ENCODE measurements at regions not wholly inside any gene's neighbourhood (a gene's known extent, or its start where the extent isn't known, plus 50 kb on each side); places are given as distances from the start of the nearest gene placed in this dataset.

DNA sequence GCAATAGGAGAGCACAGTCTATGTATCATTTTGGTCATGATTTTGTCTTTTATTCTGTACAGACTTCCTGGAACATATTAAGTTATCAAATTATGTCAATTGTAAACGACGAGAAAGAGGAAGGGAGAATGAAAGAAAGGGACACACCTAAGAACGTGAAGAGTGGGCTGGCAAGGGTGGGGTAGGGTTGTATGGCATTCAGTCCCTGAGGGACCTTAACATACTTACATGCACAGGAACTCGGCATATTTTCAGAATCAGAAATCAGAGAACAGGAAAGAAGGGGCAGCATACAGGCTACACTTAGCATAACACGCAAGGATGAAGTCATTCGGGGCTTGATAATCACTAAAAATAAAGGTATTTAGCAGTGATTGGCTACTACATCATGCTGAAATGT, 1375.0 kb upstream of the ADGRL3 start:
- DNase-seq: no peak

DNA sequence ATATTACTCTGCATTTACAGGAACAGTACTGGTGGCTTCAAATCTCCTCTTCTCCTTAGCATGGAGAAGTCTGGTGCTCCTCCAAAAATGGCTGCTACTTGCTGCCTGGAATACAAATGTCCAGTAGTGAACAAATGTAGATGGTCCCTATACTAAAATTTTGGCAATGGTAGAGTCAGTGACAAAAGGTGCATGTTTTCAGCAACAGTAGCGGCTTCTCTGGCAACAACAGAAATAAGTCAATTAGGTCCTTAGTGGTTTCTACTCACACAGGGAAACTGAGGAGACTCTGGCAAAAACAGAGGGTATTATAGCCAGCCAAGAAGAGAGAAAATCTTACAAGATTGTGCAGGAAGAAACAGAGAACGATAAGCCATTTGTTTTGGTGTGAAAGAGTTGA, 1368.4 kb upstream of the ADGRL3 start:
- Histone ChIP-seq H3K36me3 (no peaks in the 10 kb centered on the region), H3K27ac (no peak overlapping the region), H3K4me1 (no peaks in the 10 kb centered on the region), H3K9me3 (no peaks in the 10 kb centered on the region), H3K27me3 (no peaks in the 10 kb centered on the region), H3K4me3 (no peak overlapping the region)
- TF ChIP-seq, protein P1, sequence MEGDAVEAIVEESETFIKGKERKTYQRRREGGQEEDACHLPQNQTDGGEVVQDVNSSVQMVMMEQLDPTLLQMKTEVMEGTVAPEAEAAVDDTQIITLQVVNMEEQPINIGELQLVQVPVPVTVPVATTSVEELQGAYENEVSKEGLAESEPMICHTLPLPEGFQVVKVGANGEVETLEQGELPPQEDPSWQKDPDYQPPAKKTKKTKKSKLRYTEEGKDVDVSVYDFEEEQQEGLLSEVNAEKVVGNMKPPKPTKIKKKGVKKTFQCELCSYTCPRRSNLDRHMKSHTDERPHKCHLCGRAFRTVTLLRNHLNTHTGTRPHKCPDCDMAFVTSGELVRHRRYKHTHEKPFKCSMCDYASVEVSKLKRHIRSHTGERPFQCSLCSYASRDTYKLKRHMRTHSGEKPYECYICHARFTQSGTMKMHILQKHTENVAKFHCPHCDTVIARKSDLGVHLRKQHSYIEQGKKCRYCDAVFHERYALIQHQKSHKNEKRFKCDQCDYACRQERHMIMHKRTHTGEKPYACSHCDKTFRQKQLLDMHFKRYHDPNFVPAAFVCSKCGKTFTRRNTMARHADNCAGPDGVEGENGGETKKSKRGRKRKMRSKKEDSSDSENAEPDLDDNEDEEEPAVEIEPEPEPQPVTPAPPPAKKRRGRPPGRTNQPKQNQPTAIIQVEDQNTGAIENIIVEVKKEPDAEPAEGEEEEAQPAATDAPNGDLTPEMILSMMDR (IDR thresholded peaks at IDR 0.05): no peak
- no peak for TF ChIP-seq POLR2A (IDR thresholded peaks at IDR 0.05)
- no peak for DNase-seq

More for the DNA sequence above, 1375.0 kb upstream of the ADGRL3 start:
- H3K9me3 ChIP-seq: no peaks in the 10 kb centered on the region
- no peaks in the 10 kb centered on the region for H3K27me3 ChIP-seq
- no peak for TF ChIP-seq POLR2A (IDR thresholded peaks at IDR 0.05)
- TF ChIP-seq, protein P1 (IDR thresholded peaks at IDR 0.05): no peak
- H3K36me3 ChIP-seq: no peaks in the 10 kb centered on the region
- H3K4me3 ChIP-seq: no peak overlapping the region
- no peak overlapping the region for H3K27ac ChIP-seq
- no peaks in the 10 kb centered on the region for H3K4me1 ChIP-seq

DNA sequence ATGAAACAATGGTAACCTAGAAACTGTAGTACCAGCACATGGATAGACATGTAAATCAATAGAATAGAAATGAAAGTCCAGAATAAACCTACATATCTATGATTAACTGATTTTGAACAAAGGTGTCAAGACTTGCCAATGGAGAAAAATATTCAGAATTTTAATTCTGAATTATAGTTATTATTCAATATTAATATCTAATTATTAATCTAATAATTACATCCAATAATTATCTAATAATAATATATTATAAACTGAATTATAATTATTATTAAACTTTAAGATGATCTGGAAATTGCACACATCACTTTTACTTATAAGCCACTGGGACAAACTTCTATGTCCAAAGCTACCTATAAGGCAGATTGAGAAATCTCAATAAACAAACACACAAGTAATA, 1365.2 kb upstream of the ADGRL3 start:
- no peak overlapping the region for H3K27ac ChIP-seq
- TF ChIP-seq, protein P1 (IDR thresholded peaks at IDR 0.05): no peak
- no peak for TF ChIP-seq POLR2A (IDR thresholded peaks at IDR 0.05)

DNA sequence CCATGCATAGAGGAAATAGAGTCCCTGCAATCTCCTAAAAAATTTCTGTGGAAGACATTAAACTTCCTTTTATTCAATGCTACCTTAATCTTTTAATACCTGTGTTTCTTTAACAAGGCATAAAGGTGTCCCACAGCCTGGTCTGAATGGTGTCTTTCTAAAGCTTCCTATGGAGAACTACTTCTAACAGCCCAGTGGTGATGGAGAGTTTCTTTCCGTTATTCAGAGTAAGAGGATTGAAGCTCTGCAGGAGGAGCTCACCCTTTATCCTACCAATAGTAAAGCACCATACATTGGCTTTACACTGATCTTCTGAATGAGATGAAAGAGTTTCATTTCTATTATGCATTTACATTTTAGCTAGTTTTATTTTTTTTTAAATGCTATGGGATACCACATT, 1362.4 kb upstream of the ADGRL3 start:
- no peak for TF ChIP-seq POLR2A (IDR thresholded peaks at IDR 0.05)
- TF ChIP-seq, protein P1 (IDR thresholded peaks at IDR 0.05): no peak
- H3K4me3 ChIP-seq: no peak overlapping the region
- no peak overlapping the region for H3K27ac ChIP-seq
- H3K9me3 ChIP-seq: no peaks in the 10 kb centered on the region
- no peaks in the 10 kb centered on the region for H3K27me3 ChIP-seq
- no peaks in the 10 kb centered on the region for H3K4me1 ChIP-seq
- no peaks in the 10 kb centered on the region for H3K36me3 ChIP-seq
- DNase-seq: no peak

More for the DNA sequence above, 1365.2 kb upstream of the ADGRL3 start:
- H3K9me3 ChIP-seq: no peaks in the 10 kb centered on the region
- no peaks in the 10 kb centered on the region for H3K36me3 ChIP-seq
- no peak overlapping the region for H3K4me3 ChIP-seq
- DNase-seq: no peak
- no peaks in the 10 kb centered on the region for H3K4me1 ChIP-seq
- no peaks in the 10 kb centered on the region for H3K27me3 ChIP-seq

DNA sequence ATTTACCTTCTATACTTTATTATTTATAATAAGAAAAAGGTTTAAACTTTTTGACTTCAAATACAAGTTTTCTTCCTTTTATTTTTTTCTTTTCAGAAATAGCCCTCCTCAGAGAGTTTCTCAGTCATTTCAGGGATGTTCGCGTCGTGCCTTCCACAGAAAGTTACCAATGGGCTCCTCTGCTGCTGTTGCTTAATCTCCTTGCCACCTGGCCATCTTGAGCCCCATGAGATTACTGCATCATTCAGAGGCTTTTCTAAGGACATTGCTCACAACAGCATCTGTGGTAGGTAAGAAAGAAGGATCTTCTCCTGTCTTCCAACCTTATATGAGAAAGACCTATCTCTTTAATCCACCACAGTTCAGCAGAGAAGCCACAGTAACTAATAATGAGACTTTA, 1361.9 kb upstream of the ADGRL3 start:
- TF ChIP-seq, protein P1 (IDR thresholded peaks at IDR 0.05): no peak
- no peak for TF ChIP-seq POLR2A (IDR thresholded peaks at IDR 0.05)
- Histone ChIP-seq H3K9me3 (no peaks in the 10 kb centered on the region), H3K27me3 (no peaks in the 10 kb centered on the region), H3K4me3 (no peak overlapping the region), H3K36me3 (no peaks in the 10 kb centered on the region), H3K27ac (no peak overlapping the region), H3K4me1 (no peaks in the 10 kb centered on the region)
- DNase-seq: no peak

DNA sequence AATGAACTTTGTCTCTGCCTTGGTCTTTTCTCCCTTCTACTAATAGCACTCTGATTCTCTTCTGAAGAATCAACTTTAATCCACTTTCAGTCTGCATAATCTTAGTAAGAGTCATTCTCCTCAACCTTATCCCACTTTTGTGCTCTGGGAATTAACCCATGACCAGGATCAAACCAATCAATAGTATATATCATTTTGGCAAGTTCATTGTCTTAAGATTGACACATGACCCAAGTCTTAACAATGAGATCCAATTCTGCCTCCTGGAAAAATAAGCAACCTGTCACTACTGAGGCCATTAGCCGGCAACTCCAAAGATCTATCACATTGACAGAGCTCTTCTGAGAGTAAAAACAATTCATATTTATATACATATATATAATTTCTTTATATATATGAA, 1358.4 kb upstream of the ADGRL3 start:
- H3K27ac ChIP-seq: no peak overlapping the region
- no peak overlapping the region for H3K4me3 ChIP-seq
- no peaks in the 10 kb centered on the region for H3K27me3 ChIP-seq
- no peaks in the 10 kb centered on the region for H3K36me3 ChIP-seq
- no peak for DNase-seq
- no peak for TF ChIP-seq POLR2A (IDR thresholded peaks at IDR 0.05)
- TF ChIP-seq, protein P1 (IDR thresholded peaks at IDR 0.05): no peak
- no peaks in the 10 kb centered on the region for H3K4me1 ChIP-seq
- no peaks in the 10 kb centered on the region for H3K9me3 ChIP-seq

Measured in Peyer's patch (tissue), 4 donors.